ENCODE measurements at regions not wholly inside any gene's neighbourhood (a gene's known extent, or its start where the extent isn't known, plus 50 kb on each side); places are given as distances from the start of the nearest gene placed in this dataset.

DNA sequence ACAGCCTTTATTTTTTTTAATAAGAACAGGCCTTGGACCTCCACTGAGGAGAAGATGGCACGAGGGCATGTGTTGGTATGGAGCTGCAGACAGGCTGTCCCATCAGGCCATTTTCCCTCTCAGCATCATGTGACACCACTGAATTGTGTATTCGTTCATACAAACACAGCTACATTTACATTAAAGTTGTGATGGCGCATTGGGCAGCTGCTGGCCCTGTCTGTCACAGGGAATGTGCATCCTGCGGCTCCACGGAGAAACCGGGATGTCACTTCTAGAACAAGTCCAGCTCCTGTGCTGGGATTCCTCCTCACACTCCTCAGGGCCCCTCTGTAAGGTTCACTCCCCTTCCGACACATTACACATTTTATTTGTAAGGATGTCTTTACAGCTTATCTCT is 147.6 kb upstream of the TNR start:
- Histone ChIP-seq H3K27ac (ENCODE audit: low read depth in 1 of 2, low read length in 1 of 2) (no peak overlapping the region), H3K9ac (ENCODE audit: insufficient read depth in 1 of 2, low read length in 2 of 2) (no peak overlapping the region), H3K36me3 (ENCODE audit: control insufficient read depth in 4 of 4, insufficient read depth in 4 of 4, low read length in 4 of 4) (no peaks in the 10 kb centered on the region), H3K9me3 (ENCODE audit: control insufficient read depth in 4 of 4, insufficient read depth in 3 of 4, low read length in 3 of 4) (peaks cover 0 to 8% (median 0%) of the 10 kb centered on the region in 4 donors), H3K27me3 (ENCODE audit: control insufficient read depth in 3 of 3, insufficient read depth in 3 of 3, low read length in 2 of 3) (no peaks in the 10 kb centered on the region), H3K4me3 (no peak overlapping the region), H3K4me1 (ENCODE audit: control insufficient read depth in 5 of 5, insufficient read depth in 5 of 5, low read length in 5 of 5) (peaks cover 0 to 3% (median 0%) of the 10 kb centered on the region in 5 donors)
- ATAC-seq (ENCODE audit: insufficient read depth, low FRiP score) (no peak), DNase-seq (peak in 1 of 3 donors; percentile 2)
- WGBS, 2 donors, result 92 to 95% methylated on average over 7 of the region's 7 CpGs
- no peak for TF ChIP-seq CTCF (IDR thresholded peaks at IDR 0.05; ENCODE audit: control extremely low read depth, extremely low read depth)

DNA sequence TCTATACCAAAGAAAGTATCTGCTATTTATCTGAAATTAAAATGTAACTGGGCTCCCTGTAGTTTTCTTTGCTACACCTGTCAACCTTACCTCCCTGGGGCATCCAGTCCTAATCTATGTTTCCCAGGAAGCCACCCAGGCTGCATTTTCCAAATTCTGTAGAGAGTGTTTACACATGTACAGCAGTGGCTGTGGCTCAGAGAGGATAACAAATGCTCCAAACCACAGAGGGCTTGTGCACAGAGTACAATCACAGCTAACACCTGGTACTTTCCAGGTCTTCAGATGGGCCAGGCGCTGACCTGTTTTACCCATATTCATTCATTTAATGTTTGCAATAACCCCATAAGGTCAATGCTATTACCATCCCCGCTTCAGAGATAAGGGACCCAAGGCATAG is 146.5 kb upstream of the TNR start:
- Histone ChIP-seq H3K36me3 (ENCODE audit: control insufficient read depth in 4 of 4, insufficient read depth in 4 of 4, low read length in 4 of 4) (no peaks in the 10 kb centered on the region), H3K4me1 (ENCODE audit: control insufficient read depth in 5 of 5, insufficient read depth in 5 of 5, low read length in 5 of 5) (peaks cover 0 to 7% (median 3%) of the 10 kb centered on the region in 5 donors), H3K27me3 (ENCODE audit: control insufficient read depth in 3 of 3, insufficient read depth in 3 of 3, low read length in 2 of 3) (no peaks in the 10 kb centered on the region), H3K9ac (ENCODE audit: insufficient read depth in 1 of 2, low read length in 2 of 2) (no peak overlapping the region), H3K4me3 (no peak overlapping the region), H3K9me3 (ENCODE audit: control insufficient read depth in 4 of 4, insufficient read depth in 3 of 4, low read length in 3 of 4) (peaks cover 0 to 4% (median 0%) of the 10 kb centered on the region in 4 donors), H3K27ac (ENCODE audit: low read depth in 1 of 2, low read length in 1 of 2) (no peak overlapping the region)
- TF ChIP-seq CTCF (IDR thresholded peaks at IDR 0.05; ENCODE audit: control extremely low read depth, extremely low read depth), result no peak
- DNase-seq, result no peak
- 94 to 100% methylated on average over 2 of the region's 2 CpGs for WGBS, 2 donors
- ATAC-seq (ENCODE audit: insufficient read depth, low FRiP score), result no peak

DNA sequence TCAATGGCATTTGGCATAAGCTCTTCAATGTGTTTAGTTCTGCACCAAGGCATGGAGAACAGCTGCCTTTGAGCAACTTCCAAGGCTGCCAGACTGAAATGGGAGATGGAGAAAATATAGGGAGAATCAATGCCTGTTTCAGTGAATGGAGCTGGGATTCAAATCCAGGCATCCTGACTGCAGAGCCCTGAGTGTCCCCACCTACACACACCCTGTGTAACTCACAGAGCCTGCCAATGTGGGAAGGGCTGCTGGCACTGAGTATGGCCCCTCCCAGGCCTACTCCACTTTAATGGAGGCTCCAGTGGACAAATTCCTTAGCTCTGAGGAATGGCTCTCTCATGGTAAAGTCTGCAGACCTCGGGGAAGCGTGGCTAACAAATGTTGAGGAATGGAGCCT is 145.6 kb upstream of the TNR start:
- H3K9me3 ChIP-seq (ENCODE audit: control insufficient read depth in 4 of 4, insufficient read depth in 3 of 4, low read length in 3 of 4), result peaks cover 0 to 4% (median 0%) of the 10 kb centered on the region in 4 donors
- peaks cover 0 to 7% (median 3%) of the 10 kb centered on the region in 5 donors for H3K4me1 ChIP-seq (ENCODE audit: control insufficient read depth in 5 of 5, insufficient read depth in 5 of 5, low read length in 5 of 5)
- H3K4me3 ChIP-seq, result no peak overlapping the region
- DNase-seq (no peak), ATAC-seq (ENCODE audit: insufficient read depth, low FRiP score) (no peak)
- no peak for TF ChIP-seq CTCF (IDR thresholded peaks at IDR 0.05; ENCODE audit: control extremely low read depth, extremely low read depth)
- no peak overlapping the region for H3K9ac ChIP-seq (ENCODE audit: insufficient read depth in 1 of 2, low read length in 2 of 2)
- H3K27ac ChIP-seq (ENCODE audit: low read depth in 1 of 2, low read length in 1 of 2), result no peak overlapping the region
- 89 to 98% methylated on average over 2 of the region's 2 CpGs for WGBS, 2 donors
- no peaks in the 10 kb centered on the region for H3K36me3 ChIP-seq (ENCODE audit: control insufficient read depth in 4 of 4, insufficient read depth in 4 of 4, low read length in 4 of 4)
- no peaks in the 10 kb centered on the region for H3K27me3 ChIP-seq (ENCODE audit: control insufficient read depth in 3 of 3, insufficient read depth in 3 of 3, low read length in 2 of 3)

DNA sequence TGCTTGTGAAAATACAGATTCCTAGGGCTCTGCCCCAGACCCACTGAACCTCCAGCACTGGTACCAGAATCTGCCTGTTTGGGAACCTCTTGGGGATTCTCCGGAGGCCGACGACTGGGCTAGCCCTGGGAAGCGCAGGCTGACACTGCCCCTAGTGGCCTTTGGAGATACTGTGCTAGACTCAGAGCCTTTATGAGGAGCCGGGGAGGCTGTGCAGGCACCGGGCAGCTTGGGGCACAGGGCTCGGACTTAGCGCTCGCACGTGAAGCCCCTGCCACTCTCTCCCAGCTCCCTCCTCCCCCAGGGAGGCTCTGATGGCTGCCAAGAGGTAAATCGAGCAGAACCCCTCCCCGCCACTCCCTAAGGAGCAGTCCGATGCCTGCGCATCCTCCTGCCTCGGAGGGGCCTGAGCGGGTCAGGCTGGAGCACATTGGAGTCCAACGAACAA is 144.6 kb upstream of the TNR start:
- Histone ChIP-seq H3K27me3 (ENCODE audit: control insufficient read depth in 3 of 3, insufficient read depth in 3 of 3, low read length in 2 of 3) (no peaks in the 10 kb centered on the region), H3K9me3 (ENCODE audit: control insufficient read depth in 4 of 4, insufficient read depth in 3 of 4, low read length in 3 of 4) (peaks cover 0 to 4% (median 0%) of the 10 kb centered on the region in 4 donors), H3K4me3 (no peak overlapping the region), H3K4me1 (ENCODE audit: control insufficient read depth in 5 of 5, insufficient read depth in 5 of 5, low read length in 5 of 5) (peaks cover 0 to 7% (median 0%) of the 10 kb centered on the region in 5 donors), H3K36me3 (ENCODE audit: control insufficient read depth in 4 of 4, insufficient read depth in 4 of 4, low read length in 4 of 4) (no peaks in the 10 kb centered on the region), H3K9ac (ENCODE audit: insufficient read depth in 1 of 2, low read length in 2 of 2) (no peak overlapping the region), H3K27ac (ENCODE audit: low read depth in 1 of 2, low read length in 1 of 2) (no peak overlapping the region)
- ATAC-seq (ENCODE audit: insufficient read depth, low FRiP score) (no peak), DNase-seq (peak; percentile 66 to 75 (median 72))
- peak; percentile 45 for TF ChIP-seq CTCF (IDR thresholded peaks at IDR 0.05; ENCODE audit: control extremely low read depth, extremely low read depth)
- 38 to 42% methylated on average over 17 of the region's 17 CpGs for WGBS, 2 donors

Measured in lung (tissue), 11 donors.